GM21825 (cell line): ENCODE measurements at regions not wholly inside any gene's neighbourhood (a gene's known extent, or its start where the extent isn't known, plus 50 kb on each side); places are given as distances from the start of the nearest gene placed in this dataset.

Source experiments
- ATAC-seq: cut with Tn5 transposase; IDR thresholded peaks from one replicate; pipeline ENCODE4 v1.9.1; 2021; ENCODE audit warnings: mild to moderate bottlenecking, moderate library complexity; ENCODE audit not compliant: unreplicated experiment

- no peak for ATAC-seq
These were observed 1047.9 kb upstream of the SLC10A2 start for GRCh38 chr13:104114101-104114500.

GRCh38 chr13:104111031-104111430 lies 1044.8 kb upstream of the SLC10A2 start:
- ATAC-seq = no peak

GRCh38 chr13:104106705-104107393 lies 1040.6 kb upstream of the SLC10A2 start:
- ATAC-seq = no peak

GRCh38 chr13:104105418-104106355 lies 1039.5 kb upstream of the SLC10A2 start:
- no peak for ATAC-seq

GRCh38 chr13:104099750-104100149 lies 1033.5 kb upstream of the SLC10A2 start:
- ATAC-seq = no peak

- no peak for ATAC-seq
These were observed 1032.2 kb upstream of the SLC10A2 start for GRCh38 chr13:104098421-104098820.

GRCh38 chr13:104086759-104087158 lies 1020.5 kb upstream of the SLC10A2 start:
- ATAC-seq = no peak

- ATAC-seq = no peak
These were observed 1020.0 kb upstream of the SLC10A2 start for GRCh38 chr13:104086210-104086609.

GRCh38 chr13:104085611-104086010 lies 1019.4 kb upstream of the SLC10A2 start:
- no peak for ATAC-seq

- no peak for ATAC-seq
These were observed 1008.1 kb upstream of the SLC10A2 start for GRCh38 chr13:104074326-104074725.

- ATAC-seq = no peak
These were observed 1005.6 kb upstream of the SLC10A2 start for GRCh38 chr13:104071806-104072205.

GRCh38 chr13:104065328-104065727 lies 999.1 kb upstream of the SLC10A2 start:
- no peak for ATAC-seq

GRCh38 chr13:104057861-104058260 lies 991.6 kb upstream of the SLC10A2 start:
- ATAC-seq = no peak

GRCh38 chr13:104045907-104046306 lies 979.7 kb upstream of the SLC10A2 start:
- no peak for ATAC-seq

- no peak for ATAC-seq
These were observed 977.0 kb upstream of the SLC10A2 start for GRCh38 chr13:104043184-104043583.

- ATAC-seq = no peak
These were observed 968.7 kb upstream of the SLC10A2 start for GRCh38 chr13:104034891-104035290.

- no peak for ATAC-seq
These were observed 959.1 kb upstream of the SLC10A2 start for GRCh38 chr13:104025303-104025702.

- no peak for ATAC-seq
These were observed 958.4 kb upstream of the SLC10A2 start for GRCh38 chr13:104024416-104025170.

- no peak for ATAC-seq
These were observed 955.7 kb upstream of the SLC10A2 start for GRCh38 chr13:104021806-104022397.

GRCh38 chr13:104017317-104017716 lies 951.1 kb upstream of the SLC10A2 start:
- no peak for ATAC-seq
